Activated naive CD4-positive, alpha-beta T cell treated with anti-CD3 and anti-CD28 coated beads, Interleukin-2, amount 10 ng/mL, durations not matched to agents 7 days and 5 days (primary cell): ENCODE measurements at regions not wholly inside any gene's neighbourhood (a gene's known extent, or its start where the extent isn't known, plus 50 kb on each side); places are given as distances from the start of the nearest gene placed in this dataset.
A peak's percentile ranks its signal among the peaks of the same experiment; 100 is the strongest.
"Not testable (repeated sequence)": the region's sequence is repeated elsewhere in the genome, so short reads cannot be mapped to it uniquely, and the experiment has no call there.

Experiments
- CTCF ChIA-PET: fragments of 350-600 bp; sonication (Branson Sonifier 250); formaldehyde crosslinking; loops from one replicate; lab custom pipeline; 2021; ENCODE audit warnings: antibody characterized with exemption; lab: Charles Lee
- DNase-seq: peaks from one replicate; pipeline ENCODE4 v3.0.0-alpha.2; 2020
- H3K27ac Mint-ChIP-seq: one replicate; pipeline ENCODE4 v1.8.0; 2021; ENCODE audit warnings: mild to moderate bottlenecking, moderate library complexity, mixed read lengths
- H3K27me3 Mint-ChIP-seq: one replicate; pipeline ENCODE4 v1.8.0; 2021; ENCODE audit warnings: mild to moderate bottlenecking, mixed read lengths
- H3K36me3 Mint-ChIP-seq: one replicate; pipeline ENCODE4 v1.8.0; 2021; ENCODE audit warnings: mixed read lengths
- H3K4me1 Mint-ChIP-seq: one replicate; pipeline ENCODE4 v1.8.0; 2021; ENCODE audit warnings: mixed read lengths
- H3K4me3 Mint-ChIP-seq: one replicate; pipeline ENCODE4 v1.8.0; 2021; ENCODE audit warnings: mild to moderate bottlenecking, moderate library complexity, mixed read lengths
- H3K9me3 Mint-ChIP-seq: one replicate; pipeline ENCODE4 v1.8.0; 2021; ENCODE audit warnings: mixed read lengths

DNA sequence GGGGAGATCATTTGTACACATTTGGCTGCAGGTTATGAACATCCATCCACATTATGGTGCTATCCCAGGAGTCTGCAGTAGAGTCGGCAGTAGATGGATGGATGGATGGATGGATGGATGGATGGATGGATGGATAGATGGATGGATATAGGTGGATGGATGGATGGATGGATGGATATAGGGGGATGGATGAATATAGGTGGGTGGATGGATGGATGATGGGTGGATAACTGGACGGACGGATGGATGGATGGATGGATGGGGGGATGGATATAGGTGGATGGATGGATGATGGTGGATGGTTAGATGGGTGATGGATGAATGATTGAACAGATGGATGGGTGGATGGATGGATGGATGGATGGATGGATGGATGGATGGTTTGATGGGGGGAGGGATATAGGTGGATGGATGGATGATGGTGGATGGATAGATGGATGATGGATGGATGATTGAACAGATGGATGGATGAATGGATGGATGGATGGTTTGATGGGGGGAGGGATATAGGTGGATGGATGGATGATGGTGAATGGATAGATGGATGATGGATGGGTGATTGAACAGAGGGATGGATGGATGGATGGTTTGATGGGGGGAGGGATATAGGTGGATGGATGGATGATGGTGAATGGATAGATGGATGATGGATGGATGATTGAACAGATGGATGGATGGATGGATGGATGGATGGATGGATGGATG is 65.3 kb upstream of the PRR5 start:
- H3K4me3 Mint-ChIP-seq, H3K36me3 Mint-ChIP-seq, H3K9me3 Mint-ChIP-seq, DNase-seq, H3K27ac Mint-ChIP-seq, H3K4me1 Mint-ChIP-seq: not testable (repeated sequence)
- CTCF ChIA-PET = interaction anchor here (0.6 kb wide), 1 partner anchor 608 kb away, joined by 3 read pairs; no protein-coding TSS in a partner anchor
- peaks cover 37% of the 10 kb centered on the region for H3K27me3 Mint-ChIP-seq

- not testable (repeated sequence) for H3K4me3 Mint-ChIP-seq, H3K27ac Mint-ChIP-seq, H3K36me3 Mint-ChIP-seq, DNase-seq, H3K4me1 Mint-ChIP-seq, H3K9me3 Mint-ChIP-seq
- H3K27me3 Mint-ChIP-seq = peaks cover 33% of the 10 kb centered on the region
- CTCF ChIA-PET = interaction anchor here (0.7 to 1.5 kb wide), 2 partner anchors 8 to 10 kb away, joined by 3 read pairs; no protein-coding TSS in a partner anchor
Measured at GRCh38 chr22:44635567-44635966, 66.4 kb upstream of the PRR5 start.

DNA sequence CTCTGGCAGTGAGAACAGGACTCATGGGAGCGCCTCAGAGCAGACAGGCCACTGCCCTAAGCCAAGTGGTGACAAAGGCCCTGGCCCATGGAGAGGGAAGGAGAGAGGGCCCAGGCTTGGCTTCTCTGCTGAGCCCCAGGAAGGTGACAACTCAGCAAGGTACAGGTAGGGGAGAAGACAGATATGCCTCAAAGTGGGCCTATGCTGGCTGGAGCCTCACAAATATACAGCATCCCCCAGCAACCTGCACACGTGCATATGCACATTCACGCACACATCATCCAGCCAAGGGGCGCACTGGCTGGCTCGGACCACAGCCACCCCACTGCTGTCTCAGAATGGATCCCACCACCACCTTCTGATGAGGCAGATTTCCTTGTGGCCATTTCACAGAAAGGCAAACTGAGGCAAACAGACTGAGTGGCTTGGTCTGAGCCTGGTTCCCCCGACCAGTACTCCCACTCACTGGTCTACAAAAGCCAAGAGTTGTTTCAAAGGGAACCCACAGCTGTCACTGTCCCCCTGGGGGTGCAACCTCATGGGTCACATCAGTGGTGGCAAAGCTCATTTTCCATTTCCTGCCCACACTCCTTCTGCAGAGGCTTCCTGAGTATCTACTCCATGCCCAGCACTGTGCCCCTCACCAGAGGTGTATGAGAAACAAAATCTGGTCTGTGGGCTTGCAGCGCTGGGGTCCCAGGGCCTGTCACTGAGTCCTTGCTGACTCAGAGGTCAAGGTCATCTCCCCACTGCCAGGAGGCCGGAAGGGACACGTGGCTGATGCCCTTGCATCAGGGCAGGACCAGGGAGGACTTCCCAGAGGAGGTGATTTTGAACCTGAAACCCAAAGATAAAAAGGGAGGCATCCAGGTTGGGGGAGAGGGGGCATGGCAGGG is 67.3 kb upstream of the PRR5 start:
- DNase-seq = no peak
- Mint-ChIP-seq H3K36me3 (no peaks in the 10 kb centered on the region), H3K27me3 (peaks cover 37% of the 10 kb centered on the region), H3K4me1 (peaks cover 6% of the 10 kb centered on the region), H3K4me3 (no peak overlapping the region), H3K9me3 (peaks cover 2% of the 10 kb centered on the region), H3K27ac (no peak overlapping the region)
- CTCF ChIA-PET = interaction anchor here (0.7 to 1.5 kb wide), 3 partner anchors 8 to 50 kb away, joined by 3 read pairs; no protein-coding TSS in a partner anchor

- no peaks in the 10 kb centered on the region for H3K36me3 Mint-ChIP-seq
- H3K9me3 Mint-ChIP-seq = peaks cover 2% of the 10 kb centered on the region
- DNase-seq = no peak
- CTCF ChIA-PET = interaction anchor here (0.8 kb wide), 1 partner anchor 51 kb away, joined by 3 read pairs; no protein-coding TSS in a partner anchor
- H3K4me3 Mint-ChIP-seq = no peak overlapping the region
- H3K27me3 Mint-ChIP-seq = peaks cover 35% of the 10 kb centered on the region
- H3K4me1 Mint-ChIP-seq = peaks cover 6% of the 10 kb centered on the region
- no peak overlapping the region for H3K27ac Mint-ChIP-seq
Measured at GRCh38 chr22:44633647-44634046, 68.4 kb upstream of the PRR5 start.

- H3K9me3 Mint-ChIP-seq = peaks cover 2% of the 10 kb centered on the region
Measured at GRCh38 chr22:44632541-44633396, 69.2 kb upstream of the PRR5 start.

GRCh38 chr22:44630826-44631225 is 71.2 kb upstream of the PRR5 start:
- CTCF ChIA-PET = interaction anchor here (1.2 kb wide), 1 partner anchor 54 kb away, joined by 4 read pairs; no protein-coding TSS in a partner anchor
- Mint-ChIP-seq H3K27ac (no peak overlapping the region), H3K4me3 (no peak overlapping the region), H3K4me1 (peaks cover 10% of the 10 kb centered on the region), H3K36me3 (no peaks in the 10 kb centered on the region), H3K9me3 (peaks cover 2% of the 10 kb centered on the region), H3K27me3 (peaks cover 27% of the 10 kb centered on the region)
- DNase-seq = no peak

More at GRCh38 chr22:44632541-44633396, 69.2 kb upstream of the PRR5 start:
- H3K27me3 Mint-ChIP-seq = peaks cover 38% of the 10 kb centered on the region
- H3K27ac Mint-ChIP-seq = no peak overlapping the region
- DNase-seq = peak; percentile 42
- peaks cover 6% of the 10 kb centered on the region for H3K4me1 Mint-ChIP-seq
- no peak overlapping the region for H3K4me3 Mint-ChIP-seq
- H3K36me3 Mint-ChIP-seq = no peaks in the 10 kb centered on the region
- CTCF ChIA-PET = no interaction called here

GRCh38 chr22:44628835-44629234 is 73.2 kb upstream of the PRR5 start:
- Mint-ChIP-seq H3K36me3 (no peaks in the 10 kb centered on the region), H3K27ac (no peak overlapping the region), H3K4me3 (no peak overlapping the region), H3K4me1 (peaks cover 4% of the 10 kb centered on the region), H3K27me3 (peaks cover 22% of the 10 kb centered on the region), H3K9me3 (peaks cover 2% of the 10 kb centered on the region)
- no peak for DNase-seq
- CTCF ChIA-PET = no interaction called here

DNA sequence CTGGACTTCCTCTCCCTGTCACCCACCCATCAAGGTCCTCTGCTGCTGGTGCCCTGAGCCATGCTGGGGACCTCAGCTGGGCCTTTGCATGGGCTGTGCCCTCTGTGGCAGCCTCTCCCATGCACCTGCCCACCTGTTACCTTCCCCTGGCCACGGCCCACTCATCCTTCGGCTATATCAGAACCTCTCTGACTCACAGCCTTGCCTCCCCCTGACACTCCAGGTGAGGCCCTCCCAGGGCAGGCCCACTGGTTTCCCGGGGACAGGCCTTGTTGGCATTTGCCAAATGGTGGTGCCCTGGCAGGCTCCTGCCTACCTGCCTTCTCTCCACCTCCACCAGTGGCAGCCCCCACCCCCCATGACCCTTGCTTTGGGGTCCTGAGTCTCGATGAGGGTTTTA is 73.7 kb upstream of the PRR5 start:
- H3K27ac Mint-ChIP-seq = no peak overlapping the region
- H3K27me3 Mint-ChIP-seq = peaks cover 25% of the 10 kb centered on the region
- peaks cover 4% of the 10 kb centered on the region for H3K4me1 Mint-ChIP-seq
- no peak overlapping the region for H3K4me3 Mint-ChIP-seq
- peaks cover 2% of the 10 kb centered on the region for H3K9me3 Mint-ChIP-seq
- CTCF ChIA-PET = no interaction called here
- DNase-seq = no peak
- H3K36me3 Mint-ChIP-seq = no peaks in the 10 kb centered on the region

DNA sequence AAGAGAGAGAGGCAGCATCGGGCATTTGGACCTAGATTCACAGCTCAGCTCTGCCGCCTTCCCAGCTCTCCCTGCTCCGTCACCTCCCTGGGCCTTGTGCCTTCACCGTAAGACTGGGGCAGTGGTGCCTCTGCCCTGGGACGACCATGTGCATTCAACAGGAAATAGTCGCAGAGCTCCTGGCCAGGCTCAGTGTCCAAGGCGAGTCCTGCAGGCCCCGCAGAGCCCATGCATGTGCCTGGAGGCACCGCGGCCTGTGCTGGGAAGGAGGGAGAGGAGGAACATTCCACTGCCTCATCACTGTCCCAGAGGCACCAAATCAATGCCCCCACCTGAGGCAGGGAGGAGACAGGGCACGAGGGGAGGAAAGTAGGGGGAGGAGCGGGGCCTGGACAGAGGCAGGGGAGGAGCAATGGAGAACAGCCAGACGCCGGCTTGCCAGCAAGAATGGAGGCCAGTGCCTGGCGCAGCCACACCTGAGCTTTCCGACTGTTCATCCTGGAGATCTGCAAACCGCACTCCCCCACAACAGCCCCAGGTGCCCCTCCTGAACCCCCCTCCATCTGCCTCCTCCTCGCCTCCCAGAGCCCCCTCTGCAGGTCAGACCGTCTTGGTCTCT is 74.4 kb upstream of the PRR5 start:
- no peak for DNase-seq
- Mint-ChIP-seq H3K4me1 (peaks cover 4% of the 10 kb centered on the region), H3K4me3 (no peak overlapping the region), H3K36me3 (no peaks in the 10 kb centered on the region), H3K9me3 (peaks cover 2% of the 10 kb centered on the region), H3K27me3 (peaks cover 32% of the 10 kb centered on the region), H3K27ac (no peak overlapping the region)
- CTCF ChIA-PET = interaction anchor here (0.7 to 3.7 kb wide), 10 partner anchors 8 to 745 kb away, joined by 3 to 39 read pairs (median 7); no protein-coding TSS in a partner anchor

DNA sequence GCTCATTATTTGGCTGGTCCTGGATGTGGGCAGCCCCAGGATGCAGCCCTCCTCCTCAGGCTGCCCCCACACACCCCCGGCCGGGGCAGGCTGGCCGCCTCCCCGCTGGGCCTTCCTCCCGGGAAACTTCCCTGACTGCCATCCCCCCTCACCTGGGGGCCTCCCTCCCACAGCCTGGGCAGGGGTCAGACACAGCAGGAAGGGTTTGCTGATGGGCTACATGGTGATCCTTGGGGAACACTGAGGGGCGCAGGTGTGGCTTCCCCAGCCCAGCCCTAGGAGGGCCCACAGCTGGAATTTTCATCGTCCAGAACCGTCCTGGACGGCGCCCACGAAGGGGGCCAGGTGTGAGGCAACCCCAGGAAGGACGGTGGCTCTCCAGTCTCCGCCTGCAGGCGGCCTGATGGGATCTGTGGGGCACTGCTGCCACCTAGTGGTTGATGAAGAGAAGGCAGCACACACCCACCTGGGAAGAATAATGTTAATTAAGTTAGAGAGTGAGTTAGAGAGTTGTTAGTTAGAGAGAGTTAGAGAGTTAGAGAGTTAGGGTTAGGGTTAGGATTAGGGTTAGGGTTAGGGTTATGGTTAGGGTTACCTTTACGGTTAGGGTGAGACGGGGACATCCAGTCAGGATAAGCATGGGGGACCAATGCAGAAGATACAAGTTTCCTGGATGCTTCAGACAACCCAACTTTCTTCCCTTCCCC is 75.9 kb upstream of the PRR5 start:
- H3K4me1 Mint-ChIP-seq = peaks cover 4% of the 10 kb centered on the region
- CTCF ChIA-PET = interaction anchor here (0.6 to 3.7 kb wide), 16 partner anchors 9 to 743 kb away, joined by 3 to 39 read pairs (median 4); no protein-coding TSS in a partner anchor
- H3K27ac Mint-ChIP-seq = no peak overlapping the region
- peak; percentile 85 for DNase-seq
- H3K36me3 Mint-ChIP-seq = no peaks in the 10 kb centered on the region
- peaks cover 36% of the 10 kb centered on the region for H3K27me3 Mint-ChIP-seq
- H3K4me3 Mint-ChIP-seq = no peak overlapping the region
- no peaks in the 10 kb centered on the region for H3K9me3 Mint-ChIP-seq

GRCh38 chr22:44625421-44625760 is 76.6 kb upstream of the PRR5 start:
- no peaks in the 10 kb centered on the region for H3K9me3 Mint-ChIP-seq
- peaks cover 4% of the 10 kb centered on the region for H3K4me1 Mint-ChIP-seq

DNA sequence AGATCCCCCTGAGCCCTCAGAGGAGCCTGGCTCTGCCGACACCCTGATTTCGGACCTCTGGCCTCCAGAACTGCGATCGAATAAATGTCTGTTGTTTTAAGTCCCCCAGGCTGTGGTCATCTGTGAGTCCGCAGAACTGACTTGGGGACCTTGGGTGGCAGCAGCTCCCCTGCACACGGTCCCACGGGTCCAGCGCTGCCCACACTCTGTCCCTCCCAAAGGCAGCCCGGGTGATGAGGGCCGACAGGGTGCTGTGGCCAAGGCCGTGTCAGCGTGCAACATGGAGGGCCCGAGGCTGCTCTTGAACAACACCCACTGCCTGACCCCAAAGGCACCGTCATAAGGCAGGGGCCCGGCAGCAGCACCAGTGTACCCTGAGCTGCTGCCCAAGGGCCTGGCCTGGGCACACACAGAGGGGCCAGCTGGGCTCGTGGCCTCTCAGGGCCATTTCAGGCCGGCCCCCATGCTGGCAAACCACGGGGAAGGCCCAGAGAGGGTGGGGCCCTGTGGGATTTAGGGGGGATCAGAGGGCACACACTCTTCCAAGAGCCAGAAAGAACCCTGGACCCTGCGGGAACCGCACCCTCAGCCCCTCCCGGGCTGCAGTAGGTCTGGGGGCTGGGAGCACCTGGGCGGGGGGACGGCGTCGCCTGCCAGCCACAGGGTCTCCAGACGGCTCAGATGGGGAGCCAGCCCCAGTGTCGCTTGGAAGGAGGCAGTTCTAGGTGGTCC is 77.1 kb upstream of the PRR5 start:
- no peak overlapping the region for H3K27ac Mint-ChIP-seq

More at GRCh38 chr22:44625421-44625760, 76.6 kb upstream of the PRR5 start:
- no peak for DNase-seq
- no peak overlapping the region for H3K4me3 Mint-ChIP-seq
- H3K36me3 Mint-ChIP-seq = no peaks in the 10 kb centered on the region
- CTCF ChIA-PET = interaction anchor here (0.6 to 3.7 kb wide), 9 partner anchors 39 to 742 kb away, joined by 3 to 39 read pairs (median 5); no protein-coding TSS in a partner anchor
- peaks cover 36% of the 10 kb centered on the region for H3K27me3 Mint-ChIP-seq
- no peak overlapping the region for H3K27ac Mint-ChIP-seq

More for the DNA sequence above, 77.1 kb upstream of the PRR5 start:
- no peak for DNase-seq
- H3K4me1 Mint-ChIP-seq = peaks cover 4% of the 10 kb centered on the region
- no peak overlapping the region for H3K4me3 Mint-ChIP-seq
- CTCF ChIA-PET = interaction anchor here (0.8 to 3.7 kb wide), 9 partner anchors 39 to 631 kb away, joined by 3 to 39 read pairs (median 5); no protein-coding TSS in a partner anchor
- no peaks in the 10 kb centered on the region for H3K9me3 Mint-ChIP-seq
- no peaks in the 10 kb centered on the region for H3K36me3 Mint-ChIP-seq
- H3K27me3 Mint-ChIP-seq = peaks cover 34% of the 10 kb centered on the region
